ENCODE measurements at regions not wholly inside any gene's neighbourhood (a gene's known extent, or its start where the extent isn't known, plus 50 kb on each side); places are given as distances from the start of the nearest gene placed in this dataset.
"Not testable (repeated sequence)": the region's sequence is repeated elsewhere in the genome, so short reads cannot be mapped to it uniquely, and the experiment has no call there.

DNA sequence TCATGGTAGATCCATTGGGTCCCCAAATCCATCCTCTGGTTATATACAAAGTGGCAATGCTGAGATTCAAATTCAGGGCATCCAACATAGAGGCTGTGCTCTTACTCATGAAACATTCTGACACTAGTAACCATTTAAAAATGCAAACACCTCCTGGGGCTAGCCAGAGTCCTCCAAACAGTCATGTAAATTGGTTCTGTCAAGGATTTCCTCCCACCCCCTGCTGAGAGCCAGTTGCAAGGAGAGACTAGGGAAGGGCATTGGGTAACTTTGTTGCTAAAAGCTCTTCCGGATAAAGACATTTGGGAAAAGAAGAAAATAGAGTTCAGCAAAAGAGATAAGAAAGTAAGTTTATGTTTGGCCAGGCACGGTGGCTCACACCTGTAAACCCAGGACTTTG is 58.3 kb downstream of the ART5 start:
- CTCF ChIA-PET; H3K36me3 Mint-ChIP-seq (ENCODE audit: low read depth); H3K27ac Mint-ChIP-seq; DNase-seq; POLR2A ChIA-PET; H3K4me3 Mint-ChIP-seq; H3K4me1 Mint-ChIP-seq; ATAC-seq; H3K9me3 Mint-ChIP-seq (ENCODE audit: low read depth): not testable (repeated sequence)
- peaks cover 41% of the 10 kb centered on the region for H3K27me3 Mint-ChIP-seq
- intact Hi-C loops (cut with DNase I, micrococcal nuclease), result loop anchor here in 1 of 2 experiments (5.0 kb wide), 1 partner anchor 96 kb away; no protein-coding TSS in a partner anchor

DNA sequence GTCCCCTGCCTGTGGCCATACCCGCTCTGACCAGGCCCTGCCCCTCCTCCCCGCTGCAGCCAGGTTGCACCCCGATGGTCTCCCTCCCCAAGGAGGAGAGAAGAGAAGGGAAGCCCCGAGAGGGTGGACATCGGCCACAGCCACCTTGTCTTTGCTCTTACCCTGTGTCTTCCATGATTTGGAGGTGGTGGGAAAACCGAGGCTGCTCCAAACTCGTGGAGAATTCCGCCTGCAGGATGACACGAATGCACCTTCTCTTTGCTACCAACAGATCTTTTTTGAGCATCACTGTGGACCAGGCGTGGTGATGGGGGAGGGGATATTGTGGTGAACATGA is 60.4 kb downstream of the ART5 start:
- H3K9me3 Mint-ChIP-seq (ENCODE audit: low read depth); H3K36me3 Mint-ChIP-seq (ENCODE audit: low read depth); CTCF ChIA-PET; H3K4me1 Mint-ChIP-seq; H3K27ac Mint-ChIP-seq; DNase-seq; POLR2A ChIA-PET; ATAC-seq: not testable (repeated sequence)
- peak overlapping the region; percentile 48 for H3K4me3 Mint-ChIP-seq
- peaks cover 34% of the 10 kb centered on the region for H3K27me3 Mint-ChIP-seq
- intact Hi-C loops (cut with DNase I, micrococcal nuclease), result loop anchor here in 1 of 2 experiments (1.0 to 5.0 kb wide), 3 partner anchors 27 to 125 kb away; no protein-coding TSS in a partner anchor

DNA sequence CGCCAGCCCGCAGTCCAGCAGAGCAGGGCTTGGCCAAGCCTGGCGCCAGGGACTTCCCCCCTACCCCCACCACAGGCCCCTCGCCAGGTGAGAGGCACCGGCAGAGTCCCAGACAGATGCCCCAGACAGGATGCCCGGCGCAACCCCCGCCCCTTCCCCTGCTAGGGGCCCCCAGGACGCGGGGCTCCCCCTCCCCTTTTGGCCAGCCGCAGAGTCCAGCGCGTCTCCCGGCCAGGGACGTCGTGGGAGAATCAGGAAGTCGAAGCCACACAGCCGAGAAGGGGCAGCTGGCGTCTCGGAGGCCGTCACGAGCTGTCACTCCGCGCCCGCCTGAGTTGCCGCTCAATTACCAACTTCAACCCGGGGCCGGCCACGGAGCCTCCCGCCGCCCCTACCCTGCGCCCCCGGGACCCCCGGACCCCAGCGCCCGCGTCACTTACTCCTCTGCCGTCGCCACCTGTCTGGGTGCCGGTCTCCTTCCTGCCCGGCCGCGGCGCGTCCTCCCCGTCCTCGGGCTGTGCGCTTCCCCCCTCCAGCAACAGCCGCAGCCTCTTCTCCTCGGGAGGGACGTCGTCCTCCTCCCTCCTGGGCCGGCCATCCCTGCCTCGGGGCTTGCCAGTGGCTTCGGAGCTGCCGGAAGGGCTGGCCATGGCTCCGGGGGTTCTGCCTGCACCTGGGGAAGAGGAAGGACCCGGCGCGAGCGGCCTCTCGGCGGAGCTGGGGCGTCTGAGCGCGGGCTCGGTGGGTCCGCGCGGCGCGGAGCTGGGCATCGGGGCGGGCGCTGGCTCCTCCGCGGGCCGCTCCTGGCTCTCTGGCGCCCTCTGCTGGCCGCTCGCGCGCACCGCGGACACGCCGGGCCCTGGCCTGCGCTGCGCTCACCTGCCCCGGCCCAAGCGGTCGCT is 61.1 kb downstream of the ART5 start:
- Mint-ChIP-seq H3K27me3 (peaks cover 34% of the 10 kb centered on the region), H3K4me3 (peak overlapping the region; percentile 48)
- intact Hi-C loops (cut with DNase I, micrococcal nuclease), result loop anchor here in 1 of 2 experiments (1.0 to 5.0 kb wide), 3 partner anchors 28 to 124 kb away; no protein-coding TSS in a partner anchor
- H3K4me1 Mint-ChIP-seq; H3K27ac Mint-ChIP-seq; ATAC-seq; H3K36me3 Mint-ChIP-seq (ENCODE audit: low read depth); POLR2A ChIA-PET; H3K9me3 Mint-ChIP-seq (ENCODE audit: low read depth): not testable (repeated sequence)
- DNase-seq, result peak; percentile 79
- CTCF ChIA-PET, result interaction anchor here (0.7 to 1.2 kb wide), 2 partner anchors 101 to 106 kb away, joined by 4 to 6 read pairs; no protein-coding TSS in a partner anchor

DNA sequence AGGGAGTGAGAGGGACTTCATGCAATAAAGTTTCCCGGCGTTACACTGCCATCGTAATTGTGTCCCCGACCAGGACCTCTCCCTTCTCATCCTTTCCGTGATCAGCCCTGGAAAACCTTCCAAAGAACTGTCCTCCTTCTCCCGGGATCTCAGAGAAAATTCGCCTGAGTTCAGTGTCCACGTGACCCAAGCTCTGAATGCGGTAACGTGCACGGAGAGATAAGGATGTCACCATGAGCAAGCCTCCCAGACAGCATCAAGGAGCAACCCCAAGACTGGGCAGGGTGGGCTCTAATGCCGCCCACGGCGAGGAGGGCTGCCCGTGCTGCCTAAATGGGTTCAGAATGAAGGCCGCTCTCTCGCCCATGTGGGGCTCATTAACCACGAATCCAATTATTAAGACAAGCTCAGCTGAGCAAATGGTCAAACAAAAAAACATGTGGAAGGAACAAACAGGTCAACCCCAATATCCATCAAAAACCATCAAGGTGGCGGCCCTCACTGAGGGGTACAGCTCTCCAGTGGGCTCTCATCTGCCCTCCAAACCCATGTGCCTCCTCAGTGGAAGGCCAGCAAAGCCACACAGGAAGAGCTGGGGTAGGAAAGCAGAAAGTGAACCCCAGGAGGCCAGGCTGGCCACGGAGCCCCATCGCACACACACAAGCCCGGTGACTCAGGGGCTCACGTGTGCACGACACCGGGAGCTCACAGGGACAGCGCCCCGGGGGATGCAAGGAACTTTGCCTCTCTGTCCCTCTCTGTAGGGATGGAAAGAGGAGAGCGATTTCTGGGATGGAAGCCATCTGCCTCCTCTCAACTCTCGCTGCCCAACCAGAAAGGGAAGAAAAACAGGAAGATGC is 62.0 kb downstream of the ART5 start:
- H3K9me3 Mint-ChIP-seq (ENCODE audit: low read depth); ATAC-seq; H3K36me3 Mint-ChIP-seq (ENCODE audit: low read depth); POLR2A ChIA-PET; H3K4me1 Mint-ChIP-seq; DNase-seq; H3K27ac Mint-ChIP-seq: not testable (repeated sequence)
- CTCF ChIA-PET, result interaction anchor here (1.2 kb wide), 1 partner anchor 100 kb away, joined by 4 read pairs; no protein-coding TSS in a partner anchor
- H3K4me3 Mint-ChIP-seq, result peak overlapping the region; percentile 47
- peaks cover 34% of the 10 kb centered on the region for H3K27me3 Mint-ChIP-seq
- intact Hi-C loops (cut with DNase I, micrococcal nuclease), result loop anchor here in 1 of 2 experiments (2.0 to 5.0 kb wide), 2 partner anchors 29 to 93 kb away; no protein-coding TSS in a partner anchor

DNA sequence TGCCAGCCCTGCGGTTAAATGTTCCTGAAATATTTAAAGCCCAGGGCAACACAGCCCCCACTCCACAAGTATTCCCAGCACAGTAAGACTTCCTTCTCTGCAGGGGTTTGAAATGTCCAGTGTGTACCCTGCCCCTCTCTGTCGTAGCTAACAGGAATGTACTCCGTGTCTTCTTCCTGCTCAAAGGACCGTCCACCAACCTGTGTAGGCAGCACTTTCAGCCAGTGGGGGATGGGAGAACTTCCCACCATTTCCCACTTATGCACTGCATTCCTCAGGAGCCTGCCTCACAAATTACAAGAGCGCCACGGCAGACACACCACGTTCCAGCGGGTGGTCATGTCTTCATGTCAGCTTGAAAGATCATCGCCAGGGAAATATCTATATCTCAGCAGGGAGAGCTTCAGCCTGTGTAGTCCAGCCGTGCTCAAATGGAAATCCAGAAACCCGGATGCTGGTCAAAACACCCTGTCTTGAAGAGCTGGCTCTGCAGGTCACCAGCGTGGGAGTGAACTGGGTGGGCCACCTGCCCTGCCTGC is 65.7 kb downstream of the ART5 start:
- intact Hi-C loops (cut with DNase I, micrococcal nuclease); CTCF ChIA-PET; DNase-seq; POLR2A ChIA-PET; ATAC-seq; H3K36me3 Mint-ChIP-seq (ENCODE audit: low read depth); H3K27ac Mint-ChIP-seq; H3K4me1 Mint-ChIP-seq; H3K4me3 Mint-ChIP-seq; H3K9me3 Mint-ChIP-seq (ENCODE audit: low read depth): not testable (repeated sequence)
- H3K27me3 Mint-ChIP-seq, result peaks cover 14% of the 10 kb centered on the region

DNA sequence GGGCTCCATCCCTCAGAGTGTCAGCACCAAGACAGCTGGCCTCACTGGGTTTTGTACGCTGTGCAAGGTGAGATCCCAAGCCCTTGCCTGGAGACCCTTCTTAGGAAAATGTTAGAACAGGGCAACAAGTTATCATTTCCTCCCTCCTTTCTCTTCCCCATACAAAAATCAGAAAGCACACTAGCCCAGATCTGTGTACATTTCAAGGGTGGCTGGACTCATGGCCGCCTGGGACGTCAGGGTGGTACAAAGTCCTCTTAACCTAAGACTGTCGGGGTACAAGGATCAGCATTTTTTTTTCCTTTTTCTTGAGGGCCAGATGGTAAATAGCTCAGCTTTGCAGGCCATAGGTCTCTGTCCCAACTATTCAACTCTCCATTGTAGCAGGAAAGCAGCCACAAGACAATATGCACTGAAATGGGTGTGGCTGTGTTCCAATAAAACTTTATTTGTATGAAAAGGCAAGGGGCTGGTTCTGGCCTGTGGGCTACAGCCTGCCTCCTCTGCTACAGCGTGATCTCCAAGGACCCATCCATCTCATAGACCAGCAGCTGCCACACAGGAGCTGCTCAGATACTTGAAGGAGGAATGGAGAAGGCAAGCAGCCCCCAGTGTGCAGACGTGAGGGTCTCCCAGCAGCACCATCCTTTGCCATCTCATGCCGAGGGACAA is 68.7 kb downstream of the ART5 start:
- H3K27ac Mint-ChIP-seq; H3K4me1 Mint-ChIP-seq; POLR2A ChIA-PET; H3K36me3 Mint-ChIP-seq (ENCODE audit: low read depth); H3K4me3 Mint-ChIP-seq; H3K27me3 Mint-ChIP-seq; ATAC-seq; DNase-seq; CTCF ChIA-PET; intact Hi-C loops (cut with DNase I, micrococcal nuclease); H3K9me3 Mint-ChIP-seq (ENCODE audit: low read depth): not testable (repeated sequence)

DNA sequence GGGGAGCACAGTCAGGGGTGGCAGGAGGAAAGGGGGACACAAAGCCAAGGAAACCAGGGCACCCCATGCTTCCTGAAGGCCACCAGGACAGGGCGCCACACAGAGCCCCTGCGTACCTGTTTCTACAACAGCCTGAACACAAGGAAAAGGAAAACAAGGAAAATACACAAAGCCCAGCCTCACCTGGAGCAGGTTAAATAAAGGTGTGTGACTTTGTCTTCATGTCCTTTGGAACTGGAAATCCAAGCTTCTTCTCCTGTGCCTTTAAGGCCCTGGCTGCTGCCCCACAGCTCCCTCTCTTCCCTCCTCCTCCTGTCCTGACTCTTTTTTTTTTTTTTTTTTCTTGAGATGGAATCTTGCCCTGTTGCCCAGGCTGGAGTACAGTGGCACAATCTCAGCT is 70.0 kb downstream of the ART5 start:
- CTCF ChIA-PET; ATAC-seq; H3K9me3 Mint-ChIP-seq (ENCODE audit: low read depth); H3K4me3 Mint-ChIP-seq; H3K27ac Mint-ChIP-seq; H3K27me3 Mint-ChIP-seq; DNase-seq; H3K4me1 Mint-ChIP-seq; H3K36me3 Mint-ChIP-seq (ENCODE audit: low read depth); POLR2A ChIA-PET; intact Hi-C loops (cut with DNase I, micrococcal nuclease): not testable (repeated sequence)

DNA sequence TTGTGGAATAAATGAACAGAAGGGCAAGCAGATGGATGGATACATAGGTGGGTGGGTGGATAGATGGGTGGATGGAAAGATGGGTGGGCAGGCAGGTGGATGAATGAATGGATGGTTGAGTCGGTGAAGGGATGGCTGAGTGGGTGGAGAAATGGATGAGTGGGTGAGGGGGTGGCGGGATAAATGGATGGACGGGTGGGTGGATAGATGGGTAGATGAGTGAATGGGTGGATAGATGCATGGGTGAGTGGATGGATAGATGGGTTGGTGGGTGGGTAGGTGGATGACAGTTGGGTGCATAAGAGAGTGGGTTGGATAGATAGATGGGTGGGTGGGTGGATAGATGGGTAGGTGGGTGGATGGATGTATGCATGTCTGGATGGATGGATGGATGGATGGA is 76.0 kb downstream of the ART5 start:
- H3K9me3 Mint-ChIP-seq (ENCODE audit: low read depth); H3K4me1 Mint-ChIP-seq; CTCF ChIA-PET; H3K4me3 Mint-ChIP-seq; H3K36me3 Mint-ChIP-seq (ENCODE audit: low read depth); DNase-seq; H3K27me3 Mint-ChIP-seq; ATAC-seq; intact Hi-C loops (cut with DNase I, micrococcal nuclease); POLR2A ChIA-PET; H3K27ac Mint-ChIP-seq: not testable (repeated sequence)

DNA sequence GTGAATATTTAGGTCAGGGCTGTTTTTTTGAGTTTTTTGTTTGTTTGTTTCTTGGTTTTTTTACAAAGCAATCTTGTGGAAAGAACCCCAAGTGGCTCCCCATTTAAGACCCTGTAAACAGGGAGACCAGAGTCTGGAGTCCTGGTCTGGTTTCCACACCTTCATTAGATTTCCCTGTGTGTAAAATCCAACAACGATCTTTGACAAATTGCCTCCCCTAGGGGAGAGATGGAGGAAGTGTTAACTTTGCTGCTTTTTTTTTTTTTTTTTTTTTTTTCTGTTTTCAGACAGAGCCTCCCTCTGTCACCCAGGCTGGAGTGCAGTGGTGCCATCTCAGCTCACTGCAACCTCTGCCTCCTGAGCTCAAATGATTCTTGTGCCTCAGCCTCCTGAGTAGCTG is 77.4 kb downstream of the ART5 start:
- CTCF ChIA-PET, result not testable (repeated sequence)

DNA sequence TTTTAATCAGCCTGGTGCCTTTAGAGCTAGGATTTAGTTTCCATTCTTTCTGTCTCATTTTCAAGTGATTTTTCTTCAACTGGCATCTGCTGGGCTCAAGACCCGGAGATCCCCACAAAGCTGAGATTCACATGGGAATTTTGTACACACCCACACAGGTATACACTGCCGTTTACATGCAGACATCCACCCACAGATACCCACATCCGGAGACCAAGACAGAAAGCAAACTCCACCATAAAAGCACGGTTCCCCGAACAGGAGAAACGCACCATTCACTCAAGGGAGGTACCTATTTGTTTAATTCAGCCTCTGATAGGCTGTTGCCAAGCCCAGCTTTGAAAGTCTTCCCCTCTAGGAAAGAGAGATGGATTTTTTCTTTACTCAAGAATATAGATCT is 87.2 kb downstream of the ART5 start:
- H3K27me3 Mint-ChIP-seq; POLR2A ChIA-PET; ATAC-seq; H3K36me3 Mint-ChIP-seq (ENCODE audit: low read depth); intact Hi-C loops (cut with DNase I, micrococcal nuclease); H3K9me3 Mint-ChIP-seq (ENCODE audit: low read depth); H3K4me1 Mint-ChIP-seq; CTCF ChIA-PET: not testable (repeated sequence)
- DNase-seq, result peak; percentile 37
- Mint-ChIP-seq H3K4me3 (peak overlapping the region; percentile 54), H3K27ac (peak overlapping the region; percentile 83)

More for the DNA sequence above, 77.4 kb downstream of the ART5 start:
- H3K9me3 Mint-ChIP-seq (ENCODE audit: low read depth); H3K27me3 Mint-ChIP-seq; POLR2A ChIA-PET; H3K4me3 Mint-ChIP-seq; H3K4me1 Mint-ChIP-seq; DNase-seq; H3K27ac Mint-ChIP-seq; H3K36me3 Mint-ChIP-seq (ENCODE audit: low read depth); ATAC-seq; intact Hi-C loops (cut with DNase I, micrococcal nuclease): not testable (repeated sequence)

DNA sequence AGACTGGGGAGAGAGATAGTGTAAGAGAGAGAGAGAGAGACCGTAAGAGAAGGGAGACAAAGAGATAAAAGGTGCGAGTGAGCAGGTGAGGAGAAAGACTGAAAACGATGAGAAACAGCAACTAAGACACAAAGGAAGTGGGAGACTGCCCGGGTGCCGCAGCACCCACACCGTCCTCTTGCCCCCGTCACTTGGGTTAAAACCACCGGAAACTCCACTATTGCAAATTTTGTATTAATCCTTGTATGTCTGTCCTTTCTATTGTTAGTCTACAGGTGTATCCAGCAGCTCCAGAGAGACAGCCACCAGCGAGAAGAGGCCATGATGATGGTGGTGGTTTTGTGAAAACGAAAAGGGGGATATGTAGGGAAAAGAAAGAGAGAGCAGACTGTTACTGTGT is 96.8 kb downstream of the ART5 start:
- POLR2A ChIA-PET; H3K9me3 Mint-ChIP-seq (ENCODE audit: low read depth); ATAC-seq; CTCF ChIA-PET; H3K36me3 Mint-ChIP-seq (ENCODE audit: low read depth); intact Hi-C loops (cut with DNase I, micrococcal nuclease): not testable (repeated sequence)
- Mint-ChIP-seq H3K27me3 (peaks cover 11% of the 10 kb centered on the region), H3K4me1 (peaks cover 14% of the 10 kb centered on the region), H3K4me3 (peak overlapping the region; percentile 56), H3K27ac (peak overlapping the region; percentile 80)
- peak; percentile 29 for DNase-seq

Measured in activated CD4-positive, alpha-beta T cell treated with anti-CD3 and anti-CD28 coated beads for 36 hours (primary cell).